MM.1S (cell line): ENCODE measurements at regions not wholly inside any gene's neighbourhood (a gene's known extent, or its start where the extent isn't known, plus 50 kb on each side); places are given as distances from the start of the nearest gene placed in this dataset.

Experiments
- DNase-seq: peaks from one replicate; pipeline ENCODE4 v3.0.0-alpha.2; 2015
- H2AFZ ChIP-seq: fragments of 300-600 bp; sonication (generic); 2 replicates; pipeline ENCODE4 v1.6.0; 2016; ENCODE audit warnings: antibody characterized with exemption, low read length
- H3F3A ChIP-seq: fragments of 300-600 bp; sonication (generic); 2 replicates; pipeline ENCODE4 v1.6.1; 2016; ENCODE audit warnings: mild to moderate bottlenecking, antibody characterized with exemption, low read length, moderate library complexity, mixed read lengths; ENCODE audit not compliant: insufficient read depth
- H3K27ac ChIP-seq: fragments of 300-600 bp; sonication (generic); 2 replicates; pipeline ENCODE4 v1.5.1; 2016; ENCODE audit warnings: mild to moderate bottlenecking, low read length
- H3K27me3 ChIP-seq: fragments of 300-600 bp; sonication (generic); replicated peaks from 2 replicates; pipeline ENCODE4 v1.6.0; 2016; ENCODE audit warnings: low read length; ENCODE audit not compliant: insufficient read depth
- H3K36me3 ChIP-seq: fragments of 300-600 bp; sonication (generic); replicated peaks from 2 replicates; pipeline ENCODE4 v1.6.1; 2016; ENCODE audit warnings: mild to moderate bottlenecking, low read length, mixed read lengths; ENCODE audit not compliant: insufficient read depth
- H3K4me1 ChIP-seq: fragments of 300-600 bp; sonication (generic); 2 replicates; pipeline ENCODE4 v1.6.1; 2016; ENCODE audit warnings: low read length, mixed read lengths
- H3K4me2 ChIP-seq: fragments of 300-600 bp; sonication (generic); 2 replicates; pipeline ENCODE4 v1.6.0; 2016; ENCODE audit warnings: low read depth, low read length
- H3K4me3 ChIP-seq: fragments of 300-600 bp; sonication (generic); 2 replicates; pipeline ENCODE4 v1.5.1; 2016; ENCODE audit warnings: low read length, mixed read lengths
- H3K79me2 ChIP-seq: fragments of 300-600 bp; sonication (generic); 2 replicates; pipeline ENCODE4 v1.6.1; 2016; ENCODE audit warnings: mixed run types, low read length, mixed read lengths
- H3K9ac ChIP-seq: fragments of 300-600 bp; sonication (generic); 2 replicates; pipeline ENCODE4 v1.6.1; 2016; ENCODE audit warnings: low read length, mixed read lengths
- H3K9me2 ChIP-seq: fragments of 300-600 bp; sonication (generic); replicated peaks from 2 replicates; pipeline ENCODE4 v1.6.1; 2016; ENCODE audit warnings: mild to moderate bottlenecking, low read length, mixed read lengths; ENCODE audit not compliant: insufficient read depth
- H3K9me3 ChIP-seq: fragments of 300-600 bp; sonication (generic); replicated peaks from 2 replicates; pipeline ENCODE4 v1.6.1; 2016; ENCODE audit warnings: mild to moderate bottlenecking, low read length, mixed read lengths; ENCODE audit not compliant: insufficient read depth
- H4K20me1 ChIP-seq: fragments of 300-600 bp; sonication (generic); 2 replicates; pipeline ENCODE4 v1.6.1; 2016; ENCODE audit warnings: mild to moderate bottlenecking, low read length, moderate library complexity, mixed read lengths; ENCODE audit not compliant: insufficient read depth
- EZH2 ChIP-seq: fragments of 300-600 bp; sonication (generic); optimal IDR thresholded peaks from 2 replicates; pipeline ENCODE3; 2017; ENCODE audit warnings: low read depth, mild to moderate bottlenecking, antibody characterized with exemption, low read length, mixed read lengths
- EZH2phosphoT487 ChIP-seq: fragments of 300-600 bp; sonication (generic); IDR thresholded peaks from 2 replicates; pipeline ENCODE4 v1.6.1; 2018; ENCODE audit warnings: antibody characterized with exemption, low read length
- TF ChIP-seq, protein P1 (sequence below): fragments of 300-600 bp; sonication (generic); IDR thresholded peaks from 2 replicates; pipeline ENCODE4 v1.5.1; 2016; ENCODE audit warnings: antibody characterized with exemption, low read length, mixed read lengths

DNA sequence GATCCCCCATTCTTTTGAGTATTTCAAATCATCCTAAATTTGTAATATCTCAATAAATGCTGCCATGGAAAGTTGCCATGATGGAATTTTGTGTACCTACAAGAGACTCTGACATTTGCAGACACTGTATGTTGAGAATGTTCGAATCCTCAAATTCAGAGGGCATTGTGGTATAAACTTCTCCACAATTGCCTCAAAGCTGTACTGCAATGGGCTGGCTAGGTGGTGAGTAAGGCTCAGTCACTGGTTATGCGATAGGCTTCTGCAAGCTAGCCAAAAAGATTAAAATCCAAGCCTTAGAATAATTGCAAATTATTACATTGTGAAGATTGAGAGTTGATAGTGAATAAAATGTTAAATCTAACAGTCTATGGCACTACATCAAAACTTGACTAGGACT is 130.2 kb upstream of the CEP162 start:
- Histone ChIP-seq H3K27ac (no peak overlapping the region), H3K4me2 (no peak overlapping the region), H3K4me3 (no peak overlapping the region), H3K9me3 (no peaks in the 10 kb centered on the region), H3K9me2 (no peaks in the 10 kb centered on the region), H4K20me1 (no peaks in the 10 kb centered on the region), H3K9ac (no peak overlapping the region), H3F3A (no peaks in the 10 kb centered on the region), H3K36me3 (no peaks in the 10 kb centered on the region), H3K4me1 (no peaks in the 10 kb centered on the region), H3K79me2 (no peaks in the 10 kb centered on the region), H3K27me3 (no peaks in the 10 kb centered on the region), H2AFZ (no peak overlapping the region)
- no peak for DNase-seq
- TF ChIP-seq EZH2 (no peak), EZH2phosphoT487 (no peak)
- TF ChIP-seq, protein P1, sequence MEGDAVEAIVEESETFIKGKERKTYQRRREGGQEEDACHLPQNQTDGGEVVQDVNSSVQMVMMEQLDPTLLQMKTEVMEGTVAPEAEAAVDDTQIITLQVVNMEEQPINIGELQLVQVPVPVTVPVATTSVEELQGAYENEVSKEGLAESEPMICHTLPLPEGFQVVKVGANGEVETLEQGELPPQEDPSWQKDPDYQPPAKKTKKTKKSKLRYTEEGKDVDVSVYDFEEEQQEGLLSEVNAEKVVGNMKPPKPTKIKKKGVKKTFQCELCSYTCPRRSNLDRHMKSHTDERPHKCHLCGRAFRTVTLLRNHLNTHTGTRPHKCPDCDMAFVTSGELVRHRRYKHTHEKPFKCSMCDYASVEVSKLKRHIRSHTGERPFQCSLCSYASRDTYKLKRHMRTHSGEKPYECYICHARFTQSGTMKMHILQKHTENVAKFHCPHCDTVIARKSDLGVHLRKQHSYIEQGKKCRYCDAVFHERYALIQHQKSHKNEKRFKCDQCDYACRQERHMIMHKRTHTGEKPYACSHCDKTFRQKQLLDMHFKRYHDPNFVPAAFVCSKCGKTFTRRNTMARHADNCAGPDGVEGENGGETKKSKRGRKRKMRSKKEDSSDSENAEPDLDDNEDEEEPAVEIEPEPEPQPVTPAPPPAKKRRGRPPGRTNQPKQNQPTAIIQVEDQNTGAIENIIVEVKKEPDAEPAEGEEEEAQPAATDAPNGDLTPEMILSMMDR = no peak

DNA sequence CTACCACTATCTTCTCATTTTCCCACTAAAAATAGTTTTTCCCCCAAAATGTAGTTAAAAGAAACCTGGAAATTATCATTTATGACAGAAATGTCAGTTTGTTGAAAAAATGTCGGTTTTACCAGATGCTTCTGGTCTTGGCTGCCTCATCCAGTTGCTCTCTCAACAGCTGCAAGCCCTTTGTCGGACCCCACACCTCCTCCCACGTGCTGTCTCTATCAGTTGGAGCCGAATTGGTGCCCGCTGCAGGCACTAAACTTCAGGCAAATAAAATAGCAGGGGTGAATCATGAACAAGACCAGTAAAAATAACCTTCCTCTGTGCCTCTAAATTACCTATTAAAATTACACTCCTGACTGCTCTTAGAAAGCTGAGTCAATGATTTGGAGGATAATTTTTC is 129.5 kb upstream of the CEP162 start:
- H4K20me1 ChIP-seq = no peaks in the 10 kb centered on the region
- H3K4me1 ChIP-seq = no peaks in the 10 kb centered on the region
- no peak overlapping the region for H3K27ac ChIP-seq
- H3K4me2 ChIP-seq = no peak overlapping the region
- DNase-seq = no peak
- H3K9ac ChIP-seq = no peak overlapping the region
- no peak for TF ChIP-seq EZH2phosphoT487
- TF ChIP-seq, protein P1 = no peak
- no peak for TF ChIP-seq EZH2
- no peak overlapping the region for H2AFZ ChIP-seq
- no peaks in the 10 kb centered on the region for H3F3A ChIP-seq
- H3K9me3 ChIP-seq = no peaks in the 10 kb centered on the region
- H3K9me2 ChIP-seq = no peaks in the 10 kb centered on the region
- H3K36me3 ChIP-seq = no peaks in the 10 kb centered on the region
- no peak overlapping the region for H3K4me3 ChIP-seq
- H3K79me2 ChIP-seq = no peaks in the 10 kb centered on the region
- H3K27me3 ChIP-seq = no peaks in the 10 kb centered on the region

DNA sequence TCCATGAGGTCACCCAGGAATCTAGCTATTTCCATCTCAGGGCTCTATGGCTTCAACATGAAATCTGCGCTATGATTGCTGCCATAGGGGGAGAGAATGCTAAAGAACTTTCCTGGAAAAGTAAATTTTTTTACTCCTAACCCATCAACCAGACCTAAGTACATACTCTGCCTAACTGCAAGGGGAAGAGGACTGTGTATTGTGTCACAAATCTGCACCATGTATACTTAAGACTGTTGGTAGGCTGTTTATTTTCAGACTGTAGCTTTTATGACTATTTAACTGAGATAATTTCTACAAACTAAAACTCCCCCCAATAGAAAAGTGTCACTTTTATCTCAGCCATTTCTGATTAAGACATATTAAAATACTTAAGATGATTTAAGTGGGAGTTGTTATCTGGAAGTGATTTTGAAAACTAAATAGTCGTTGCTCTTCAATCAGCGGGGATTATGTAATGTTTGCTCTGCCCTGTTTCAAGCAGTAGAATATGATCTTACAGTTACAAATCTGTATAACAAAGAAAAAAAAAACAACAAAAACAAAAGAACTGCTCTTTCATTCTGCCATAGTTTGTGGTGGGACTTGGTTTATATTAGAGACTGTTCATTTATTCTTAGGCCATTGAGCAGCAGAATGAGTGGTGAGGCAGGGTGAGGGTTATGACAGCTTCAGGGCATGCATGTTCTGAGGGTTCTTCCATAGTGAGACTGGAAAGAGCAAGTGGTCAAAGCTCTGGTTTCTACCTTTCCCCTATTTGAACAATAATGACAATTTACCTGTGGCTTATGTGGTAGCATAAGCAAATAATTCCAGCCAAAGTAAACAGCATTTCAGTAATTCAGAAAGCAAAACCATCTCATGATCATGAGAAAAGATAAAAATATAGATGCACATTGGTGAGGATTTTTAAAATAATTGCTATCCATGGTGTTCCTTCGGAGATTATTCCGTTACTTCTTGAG is 126.3 kb upstream of the CEP162 start:
- Histone ChIP-seq H3K36me3 (no peaks in the 10 kb centered on the region), H3K9me2 (no peaks in the 10 kb centered on the region), H3K9ac (no peak overlapping the region), H3K27ac (no peak overlapping the region), H3K9me3 (no peaks in the 10 kb centered on the region), H3F3A (no peaks in the 10 kb centered on the region), H3K79me2 (no peaks in the 10 kb centered on the region), H3K4me3 (no peak overlapping the region), H4K20me1 (no peaks in the 10 kb centered on the region), H2AFZ (no peak overlapping the region), H3K27me3 (no peaks in the 10 kb centered on the region), H3K4me1 (no peaks in the 10 kb centered on the region), H3K4me2 (no peak overlapping the region)
- no peak for DNase-seq
- TF ChIP-seq, protein P1 = no peak
- TF ChIP-seq EZH2 (no peak), EZH2phosphoT487 (no peak)
